Pancreas (tissue), 10 donors: ENCODE measurements at regions not wholly inside any gene's neighbourhood (a gene's known extent, or its start where the extent isn't known, plus 50 kb on each side); places are given as distances from the start of the nearest gene placed in this dataset.

Experiments used
- ATAC-seq, 4 donors: fragments of 200-7000 bp; cut with Tn5 transposase; one replicate each; pipeline versions ENCODE4 v1.8.0 to v1.9.1; 2020; ENCODE audit warnings: mild to moderate bottlenecking in 4 of 4, moderate library complexity in 4 of 4
- DNase-seq, 6 donors: peaks; one replicate each; pipeline ENCODE4 v3.0.0-alpha.2; 2020
- FAIRE-seq: peaks from 2 replicates; lab custom pipeline; 2012; peaks lifted over from hg19 to GRCh38; lab: Jason Lieb, UNC
- H3K27ac ChIP-seq, 4 donors: fragments of 200-600 bp; sonication (generic); 1 replicate in 3 of 4; 2 replicates in 1 of 4; pipeline versions ENCODE4 v1.5.0 to v1.8.0; 2020
- H3K27me3 ChIP-seq, 4 donors: fragments of 200-600 bp; one replicate each; pipeline ENCODE4 v1.8.0; 2021
- H3K36me3 ChIP-seq, 3 donors: fragments of 200-600 bp; sonication (generic) in 1 of 3; one replicate each; pipeline versions ENCODE4 v1.5.0 to v1.8.0; 2020 to 2021
- H3K4me1 ChIP-seq, 3 donors: fragments of 200-600 bp; one replicate each; pipeline ENCODE4 v1.8.0; 2021
- H3K4me3 ChIP-seq, 4 donors: fragments of 200-600 bp; sonication (generic) in 2 of 4; one replicate each; pipeline versions ENCODE4 v1.5.0 to v1.8.0; 2020 to 2021
- H3K9me3 ChIP-seq, 4 donors: fragments of 200-600 bp; one replicate each; pipeline ENCODE4 v1.8.0; 2021
- CTCF ChIP-seq, 4 donors: fragments of 200-600 bp; sonication (generic) in 3 of 4; IDR thresholded peaks; one replicate each; pipeline versions ENCODE4 v1.5.0 to v1.8.0; 2021; ENCODE audit warnings: antibody characterized with exemption in 4 of 4
- WGBS, 2 donors: extraction: QIAGEN DNeasy Blood & Tissue Kit; methylation state at CpG; one replicate each; pipeline ENCODE4 v1.1.7; 2013; 5-methylcytosine and 5-hydroxymethylcytosine counted together
- intact Hi-C, 3 donors: fragments of 100-400 bp; cut with DNase I; formaldehyde crosslinking; loops; one replicate each; pipeline versions ENCODE4 v1.11.1 to v1.14.2; 2022
- donor health status: healthy with polysubstance abuse.
- donor health status: DM: no; HTN: no; CAD: no; lungs with moderate emphysema.
- donor health status: DM: no; HTN: no; CAD: no.
- donor health status: control.
- donor health status: control.
- donor health status: Bipolar disorder and iron deficiency.
- donor health status: DM: yes; HTN: yes; CAD: no.
- donor health status: DM: no; HTN: no; CAD: no.
- donor health status: DM: no; HTN: no; CAD: no.
- donor health status: DM: yes; HTN: yes; CAD: no.

GRCh38 chr4:4740071-4740470 is 119.4 kb upstream of the MSX1 start:
- Histone ChIP-seq H3K27me3 (no peaks in the 10 kb centered on the region), H3K36me3 (no peaks in the 10 kb centered on the region), H3K27ac (no peak overlapping the region), H3K4me3 (no peak overlapping the region), H3K4me1 (no peaks in the 10 kb centered on the region), H3K9me3 (no peaks in the 10 kb centered on the region)
- intact Hi-C loops = no loop called here
- FAIRE-seq = no peak
- ATAC-seq = no peak
- DNase-seq = no peak
- TF ChIP-seq CTCF (IDR thresholded peaks at IDR 0.05) = no peak

GRCh38 chr4:4735870-4736269 is 123.6 kb upstream of the MSX1 start:
- Histone ChIP-seq H3K4me1 (no peaks in the 10 kb centered on the region), H3K36me3 (no peaks in the 10 kb centered on the region), H3K27ac (no peak overlapping the region), H3K9me3 (no peaks in the 10 kb centered on the region), H3K27me3 (no peaks in the 10 kb centered on the region), H3K4me3 (no peak overlapping the region)
- no peak for FAIRE-seq
- no peak for ATAC-seq
- TF ChIP-seq CTCF (IDR thresholded peaks at IDR 0.05) = no peak
- no peak for DNase-seq
- 71 to 74% methylated on average over 6 of the region's 6 CpGs for WGBS, 2 donors
- intact Hi-C loops = no loop called here

- H3K4me1 ChIP-seq = no peaks in the 10 kb centered on the region
- 74 to 77% methylated on average over 9 of the region's 9 CpGs for WGBS, 2 donors
- no peaks in the 10 kb centered on the region for H3K36me3 ChIP-seq
- FAIRE-seq = no peak
- TF ChIP-seq CTCF (IDR thresholded peaks at IDR 0.05) = no peak
- no peaks in the 10 kb centered on the region for H3K9me3 ChIP-seq
- intact Hi-C loops = no loop called here
- ATAC-seq = no peak
- no peaks in the 10 kb centered on the region for H3K27me3 ChIP-seq
- H3K27ac ChIP-seq = no peak overlapping the region
- H3K4me3 ChIP-seq = no peak overlapping the region
- DNase-seq = no peak
Observed at GRCh38 chr4:4735136-4735750, 124.2 kb upstream of the MSX1 start.

GRCh38 chr4:4734425-4734824 is 125.0 kb upstream of the MSX1 start:
- Histone ChIP-seq H3K36me3 (no peaks in the 10 kb centered on the region), H3K9me3 (no peaks in the 10 kb centered on the region), H3K4me1 (no peaks in the 10 kb centered on the region), H3K27me3 (no peaks in the 10 kb centered on the region), H3K27ac (no peak overlapping the region), H3K4me3 (no peak overlapping the region)
- ATAC-seq (no peak), DNase-seq (no peak), FAIRE-seq (no peak)
- WGBS, 2 donors = 57 to 65% methylated on average over 5 of the region's 5 CpGs
- intact Hi-C loops = no loop called here
- no peak for TF ChIP-seq CTCF (IDR thresholded peaks at IDR 0.05)

GRCh38 chr4:4733663-4734062 is 125.8 kb upstream of the MSX1 start:
- TF ChIP-seq CTCF (IDR thresholded peaks at IDR 0.05) = no peak
- no peak for FAIRE-seq
- H3K27me3 ChIP-seq = no peaks in the 10 kb centered on the region
- no peaks in the 10 kb centered on the region for H3K4me1 ChIP-seq
- no peaks in the 10 kb centered on the region for H3K36me3 ChIP-seq
- 80 to 93% methylated on average over 3 of the region's 3 CpGs for WGBS, 2 donors
- ATAC-seq = no peak
- H3K4me3 ChIP-seq = no peak overlapping the region
- H3K9me3 ChIP-seq = no peaks in the 10 kb centered on the region
- H3K27ac ChIP-seq = no peak overlapping the region
- no peak for DNase-seq
- intact Hi-C loops = no loop called here
